ENCODE measurements at regions not wholly inside any gene's neighbourhood (a gene's known extent, or its start where the extent isn't known, plus 50 kb on each side); places are given as distances from the start of the nearest gene placed in this dataset.
"Not testable (repeated sequence)": the region's sequence is repeated elsewhere in the genome, so short reads cannot be mapped to it uniquely, and the experiment has no call there.

- no peaks in the 10 kb centered on the region for H3K79me2 ChIP-seq (ENCODE audit: insufficient read depth)
- no peaks in the 10 kb centered on the region for H3K27me3 ChIP-seq (replicated peaks; ENCODE audit: insufficient read depth)
- H3K9ac ChIP-seq, result no peak overlapping the region
- no peak for DNase-seq
- no peaks in the 10 kb centered on the region for H4K20me1 ChIP-seq (ENCODE audit: insufficient read depth)
- in situ Hi-C loops (cut with MboI), result loop anchor here (25.0 kb wide), 1 partner anchor 385 kb away; no protein-coding TSS in a partner anchor
- no peaks in the 10 kb centered on the region for H3K9me3 ChIP-seq (ENCODE audit: low read depth)
- no peak overlapping the region for H3K4me3 ChIP-seq
- H3K36me3 ChIP-seq (ENCODE audit: low read depth), result no peaks in the 10 kb centered on the region
- peaks cover 32% of the 10 kb centered on the region for H3F3A ChIP-seq (ENCODE audit: insufficient read depth)
- WGBS, 2 experiments (ENCODE audit: low coverage in 1 of 2, low lambda C conversion rate in 2 of 2, missing lambda C conversion rate in 2 of 2), result 90 to 93% methylated on average over 1 of the region's 1 CpG
- peaks cover 30% of the 10 kb centered on the region for H3K4me1 ChIP-seq (ENCODE audit: insufficient read depth)
- no peak for TF ChIP-seq EZH2 (IDR thresholded peaks at IDR 0.05; ENCODE audit: insufficient read depth, poor library complexity, severe bottlenecking)
- no peak for TF ChIP-seq EZH2phosphoT487 (IDR thresholded peaks at IDR 0.05; ENCODE audit: insufficient read depth, low read depth)
- no peak overlapping the region for H2AFZ ChIP-seq
- no peaks in the 10 kb centered on the region for H3K9me2 ChIP-seq (ENCODE audit: insufficient read depth)
- H3K4me2 ChIP-seq (ENCODE audit: unreplicated experiment), result no peak overlapping the region
- H3K27ac ChIP-seq, result no peak overlapping the region
These were observed 109.8 kb upstream of the SGK1 start for GRCh38 chr6:134427721-134428120.

GRCh38 chr6:134426623-134427022 lies 108.7 kb upstream of the SGK1 start:
- no peak overlapping the region for H2AFZ ChIP-seq
- H3K27me3 ChIP-seq (replicated peaks; ENCODE audit: insufficient read depth), result no peaks in the 10 kb centered on the region
- in situ Hi-C loops (cut with MboI), result loop anchor here (25.0 kb wide), 1 partner anchor 386 kb away; no protein-coding TSS in a partner anchor
- no peak overlapping the region for H3K9ac ChIP-seq
- no peaks in the 10 kb centered on the region for H3K79me2 ChIP-seq (ENCODE audit: insufficient read depth)
- TF ChIP-seq EZH2 (IDR thresholded peaks at IDR 0.05; ENCODE audit: insufficient read depth, poor library complexity, severe bottlenecking), result no peak
- TF ChIP-seq EZH2phosphoT487 (IDR thresholded peaks at IDR 0.05; ENCODE audit: insufficient read depth, low read depth), result no peak
- no peaks in the 10 kb centered on the region for H3K9me2 ChIP-seq (ENCODE audit: insufficient read depth)
- H4K20me1 ChIP-seq (ENCODE audit: insufficient read depth), result no peaks in the 10 kb centered on the region
- H3K9me3 ChIP-seq (ENCODE audit: low read depth), result no peaks in the 10 kb centered on the region
- WGBS, 2 experiments (ENCODE audit: low coverage in 1 of 2, low lambda C conversion rate in 2 of 2, missing lambda C conversion rate in 2 of 2), result 82 to 83% methylated on average over 4 of the region's 4 CpGs
- H3K27ac ChIP-seq, result no peak overlapping the region
- H3K36me3 ChIP-seq (ENCODE audit: low read depth), result no peaks in the 10 kb centered on the region
- no peak overlapping the region for H3K4me3 ChIP-seq
- H3K4me2 ChIP-seq (ENCODE audit: unreplicated experiment), result no peak overlapping the region
- H3F3A ChIP-seq (ENCODE audit: insufficient read depth), result peaks cover 34% of the 10 kb centered on the region
- H3K4me1 ChIP-seq (ENCODE audit: insufficient read depth), result peaks cover 32% of the 10 kb centered on the region
- no peak for DNase-seq

- not testable (repeated sequence) for H3K79me2 ChIP-seq (ENCODE audit: insufficient read depth); H3K9me2 ChIP-seq (ENCODE audit: insufficient read depth); DNase-seq; H3K4me3 ChIP-seq; H3K9me3 ChIP-seq (ENCODE audit: low read depth); H2AFZ ChIP-seq; H3K9ac ChIP-seq; H3K27ac ChIP-seq; H3K36me3 ChIP-seq (ENCODE audit: low read depth); H4K20me1 ChIP-seq (ENCODE audit: insufficient read depth); H3K27me3 ChIP-seq (replicated peaks; ENCODE audit: insufficient read depth); H3K4me2 ChIP-seq (ENCODE audit: unreplicated experiment)
- WGBS, 2 experiments (ENCODE audit: low coverage in 1 of 2, low lambda C conversion rate in 2 of 2, missing lambda C conversion rate in 2 of 2), result 100% methylated on average over 1 of the region's 1 CpG
- peaks cover 34% of the 10 kb centered on the region for H3F3A ChIP-seq (ENCODE audit: insufficient read depth)
- in situ Hi-C loops (cut with MboI), result loop anchor here (25.0 kb wide), 1 partner anchor 386 kb away; no protein-coding TSS in a partner anchor
- peaks cover 34% of the 10 kb centered on the region for H3K4me1 ChIP-seq (ENCODE audit: insufficient read depth)
These were observed 108.0 kb upstream of the SGK1 start for GRCh38 chr6:134425917-134426316.

GRCh38 chr6:134425513-134425912 lies 107.6 kb upstream of the SGK1 start:
- Histone ChIP-seq H3K27ac (no peak overlapping the region), H3K9ac (no peak overlapping the region), H3K4me1 (ENCODE audit: insufficient read depth) (peaks cover 38% of the 10 kb centered on the region), H3K4me2 (ENCODE audit: unreplicated experiment) (no peak overlapping the region), H2AFZ (no peak overlapping the region), H3K4me3 (no peak overlapping the region), H3K79me2 (ENCODE audit: insufficient read depth) (no peaks in the 10 kb centered on the region), H3F3A (ENCODE audit: insufficient read depth) (peaks cover 38% of the 10 kb centered on the region), H4K20me1 (ENCODE audit: insufficient read depth) (no peaks in the 10 kb centered on the region), H3K36me3 (ENCODE audit: low read depth) (no peaks in the 10 kb centered on the region), H3K27me3 (replicated peaks; ENCODE audit: insufficient read depth) (no peaks in the 10 kb centered on the region), H3K9me3 (ENCODE audit: low read depth) (no peaks in the 10 kb centered on the region), H3K9me2 (ENCODE audit: insufficient read depth) (no peaks in the 10 kb centered on the region)
- no peak for DNase-seq
- TF ChIP-seq EZH2phosphoT487 (IDR thresholded peaks at IDR 0.05; ENCODE audit: insufficient read depth, low read depth) (no peak), EZH2 (IDR thresholded peaks at IDR 0.05; ENCODE audit: insufficient read depth, poor library complexity, severe bottlenecking) (no peak)
- in situ Hi-C loops (cut with MboI), result loop anchor here (25.0 kb wide), 1 partner anchor 387 kb away; no protein-coding TSS in a partner anchor
- 96% methylated on average over 6 of the region's 6 CpGs for WGBS, 2 experiments (ENCODE audit: low coverage in 1 of 2, low lambda C conversion rate in 2 of 2, missing lambda C conversion rate in 2 of 2)

GRCh38 chr6:134424798-134425170 lies 106.9 kb upstream of the SGK1 start:
- H3K4me2 ChIP-seq (ENCODE audit: unreplicated experiment), result peak overlapping the region; percentile 36
- H2AFZ ChIP-seq, result no peak overlapping the region
- no peak for DNase-seq
- no peaks in the 10 kb centered on the region for H4K20me1 ChIP-seq (ENCODE audit: insufficient read depth)
- no peak overlapping the region for H3K9ac ChIP-seq
- H3K9me2 ChIP-seq (ENCODE audit: insufficient read depth), result no peaks in the 10 kb centered on the region
- H3K27me3 ChIP-seq (replicated peaks; ENCODE audit: insufficient read depth), result no peaks in the 10 kb centered on the region
- WGBS, 2 experiments (ENCODE audit: low coverage in 1 of 2, low lambda C conversion rate in 2 of 2, missing lambda C conversion rate in 2 of 2), result 88 to 100% methylated on average over 1 of the region's 1 CpG
- H3K79me2 ChIP-seq (ENCODE audit: insufficient read depth), result no peaks in the 10 kb centered on the region
- H3K9me3 ChIP-seq (ENCODE audit: low read depth), result no peaks in the 10 kb centered on the region
- H3K27ac ChIP-seq, result peak overlapping the region; percentile 90; the same call in 1 of the 2 replicates
- in situ Hi-C loops (cut with MboI), result loop anchor here (25.0 kb wide), 1 partner anchor 388 kb away; no protein-coding TSS in a partner anchor
- H3F3A ChIP-seq (ENCODE audit: insufficient read depth), result peaks cover 46% of the 10 kb centered on the region
- no peak overlapping the region for H3K4me3 ChIP-seq
- peaks cover 46% of the 10 kb centered on the region for H3K4me1 ChIP-seq (ENCODE audit: insufficient read depth)
- TF ChIP-seq EZH2phosphoT487 (IDR thresholded peaks at IDR 0.05; ENCODE audit: insufficient read depth, low read depth) (no peak), EZH2 (IDR thresholded peaks at IDR 0.05; ENCODE audit: insufficient read depth, poor library complexity, severe bottlenecking) (no peak)
- H3K36me3 ChIP-seq (ENCODE audit: low read depth), result no peaks in the 10 kb centered on the region
